H9 (cell line): ENCODE measurements at regions not wholly inside any gene's neighbourhood (a gene's known extent, or its start where the extent isn't known, plus 50 kb on each side); places are given as distances from the start of the nearest gene placed in this dataset.

Experiments
- DNase-seq: peaks from one replicate; pipeline ENCODE4 v3.0.0-alpha.2; 2017
- H2AFZ ChIP-seq: one replicate; pipeline ENCODE4 v1.6.1; 2013; ENCODE audit warnings: mild to moderate bottlenecking, low read length, control low read depth, moderate library complexity
- H2AK5ac ChIP-seq: 2 replicates; pipeline ENCODE4 v1.6.1; 2013; ENCODE audit warnings: low read length, control low read depth, mixed read lengths; ENCODE audit not compliant: insufficient read length
- H2BK120ac ChIP-seq: one replicate; pipeline ENCODE4 v1.6.1; 2013; ENCODE audit warnings: low read depth, mild to moderate bottlenecking, low read length, control low read depth, inconsistent platforms; ENCODE audit not compliant: poor library complexity, severe bottlenecking
- H2BK12ac ChIP-seq: 2 replicates; pipeline ENCODE4 v1.6.1; 2013; ENCODE audit warnings: low read length, control low read depth, mixed read lengths, low read depth; ENCODE audit not compliant: insufficient read length
- H2BK15ac ChIP-seq: 2 replicates; pipeline ENCODE4 v1.6.1; 2013; ENCODE audit warnings: low read depth, low read length, control low read depth
- H2BK20ac ChIP-seq: one replicate; pipeline ENCODE4 v1.6.1; 2013; ENCODE audit warnings: low read depth, mild to moderate bottlenecking, low read length, control low read depth, inconsistent platforms; ENCODE audit not compliant: poor library complexity, severe bottlenecking
- H2BK5ac ChIP-seq: 2 replicates; pipeline ENCODE4 v1.6.1; 2013; ENCODE audit warnings: low read length, control low read depth, mixed read lengths; ENCODE audit not compliant: insufficient read length
- H3K14ac ChIP-seq: 2 replicates; pipeline ENCODE4 v1.6.1; 2013; ENCODE audit warnings: low read length, control low read depth; ENCODE audit not compliant: insufficient read depth
- H3K18ac ChIP-seq: 2 replicates; pipeline ENCODE4 v1.6.1; 2013; ENCODE audit warnings: low read depth, mild to moderate bottlenecking, mixed read lengths, low read length, control low read depth; ENCODE audit not compliant: insufficient read length
- H3K23ac ChIP-seq: 2 replicates; pipeline ENCODE4 v1.6.1; 2013; ENCODE audit warnings: low read length, control low read depth, mixed read lengths, low read depth; ENCODE audit not compliant: insufficient read length
- H3K23me2 ChIP-seq: 2 replicates; pipeline ENCODE4 v1.6.1; 2013; ENCODE audit warnings: low read depth, mild to moderate bottlenecking, mixed read lengths, low read length, control low read depth; ENCODE audit not compliant: insufficient read length, poor library complexity, severe bottlenecking
- H3K27ac ChIP-seq: 2 replicates; pipeline ENCODE4 v1.5.1; 2013; ENCODE audit warnings: low read length, control low read depth, mixed read lengths, low read depth; ENCODE audit not compliant: insufficient read length
- H3K27me3 ChIP-seq: 2 replicates; pipeline ENCODE4 v1.6.1; 2013; ENCODE audit warnings: low read length, control low read depth, inconsistent platforms; ENCODE audit not compliant: insufficient read depth
- H3K4ac ChIP-seq: 2 replicates; pipeline ENCODE4 v1.6.1; 2013; ENCODE audit warnings: low read depth, mild to moderate bottlenecking, control low read depth, inconsistent platforms, low read length, moderate library complexity
- H3K4me1 ChIP-seq: 2 replicates; pipeline ENCODE4 v1.6.1; 2013; ENCODE audit warnings: low read length, control low read depth, inconsistent platforms; ENCODE audit not compliant: insufficient read depth
- H3K4me2 ChIP-seq: 2 replicates; pipeline ENCODE4 v1.6.1; 2013; ENCODE audit warnings: low read length, control low read depth, mixed read lengths; ENCODE audit not compliant: insufficient read length, insufficient read depth
- H3K56ac ChIP-seq: 2 replicates; pipeline ENCODE4 v1.6.1; 2013; ENCODE audit warnings: low read depth, mild to moderate bottlenecking, mixed read lengths, low read length, control low read depth; ENCODE audit not compliant: insufficient read length
- H3K79me1 ChIP-seq: 2 replicates; pipeline ENCODE4 v1.6.1; 2013; ENCODE audit warnings: low read depth, mild to moderate bottlenecking, moderate library complexity, low read length, control low read depth, inconsistent platforms; ENCODE audit not compliant: insufficient read depth, poor library complexity, severe bottlenecking
- H3K79me2 ChIP-seq: 2 replicates; pipeline ENCODE4 v1.6.1; 2013; ENCODE audit warnings: low read length, control low read depth, inconsistent platforms; ENCODE audit not compliant: insufficient read depth
- H3K9ac ChIP-seq: 2 replicates; pipeline ENCODE4 v1.6.1; 2013; ENCODE audit warnings: low read length, control low read depth, mixed read lengths; ENCODE audit not compliant: insufficient read length; ENCODE audit errors: extremely low read depth
- H3K9me3 ChIP-seq: one replicate; pipeline ENCODE4 v1.6.1; 2013; ENCODE audit warnings: low read depth, low read length, inconsistent platforms; ENCODE audit not compliant: control insufficient read depth
- H3T11ph ChIP-seq: one replicate; pipeline ENCODE4 v1.6.1; 2013; ENCODE audit warnings: mild to moderate bottlenecking, low read length, control low read depth, inconsistent platforms
- H4K20me1 ChIP-seq: one replicate; pipeline ENCODE4 v1.6.1; 2013; ENCODE audit not compliant: control insufficient read depth, insufficient read length, insufficient read depth
- H4K5ac ChIP-seq: 2 replicates; pipeline ENCODE4 v1.6.1; 2013; ENCODE audit warnings: low read depth, mild to moderate bottlenecking, mixed read lengths, low read length, control low read depth; ENCODE audit not compliant: insufficient read length
- H4K8ac ChIP-seq: replicated peaks from 2 replicates; pipeline ENCODE4 v1.6.1; 2013; ENCODE audit warnings: low read length, control low read depth, mixed read lengths, low read depth; ENCODE audit not compliant: insufficient read length
- H4K91ac ChIP-seq: 2 replicates; pipeline ENCODE4 v1.6.1; 2013; ENCODE audit warnings: low read depth, mild to moderate bottlenecking, moderate library complexity, mixed read lengths, low read length, control low read depth; ENCODE audit not compliant: insufficient read length
- H3K27ac Mint-ChIP-seq, 3 experiments: 2 replicates in 2 of 3; 3 replicates in 1 of 3; pipeline ENCODE4 v1.8.0; 2020 to 2021; ENCODE audit warnings: mixed read lengths in 3 of 3, mild to moderate bottlenecking in 1 of 3, moderate library complexity in 1 of 3
- H3K27me3 Mint-ChIP-seq: 2 replicates; pipeline ENCODE4 v1.8.0; 2021; ENCODE audit warnings: low read depth, mild to moderate bottlenecking, moderate library complexity, mixed read lengths
- H3K36me3 Mint-ChIP-seq, 3 experiments: 2 replicates in 2 of 3; 3 replicates in 1 of 3; pipeline ENCODE4 v1.8.0; 2020 to 2021; ENCODE audit warnings: low read depth in 3 of 3, mixed read lengths in 3 of 3; ENCODE audit not compliant: insufficient read depth in 1 of 3
- H3K4me1 Mint-ChIP-seq, 2 experiments: 2 replicates each; pipeline ENCODE4 v1.8.0; 2020; ENCODE audit warnings: mixed read lengths in 2 of 2
- H3K4me3 Mint-ChIP-seq, 2 experiments: 2 replicates in 1 of 2; 3 replicates in 1 of 2; pipeline ENCODE4 v1.8.0; 2020 to 2021; ENCODE audit warnings: mild to moderate bottlenecking in 2 of 2, mixed read lengths in 2 of 2, moderate library complexity in 1 of 2
- H3K9me3 Mint-ChIP-seq, 2 experiments: 2 replicates in 1 of 2; 3 replicates in 1 of 2; pipeline ENCODE4 v1.8.0; 2020; ENCODE audit warnings: mild to moderate bottlenecking in 2 of 2, mixed read lengths in 2 of 2, moderate library complexity in 1 of 2
- WGBS: extraction: QIAGEN DNeasy Blood & Tissue Kit; methylation state at CpG from one replicate; pipeline ENCODE4 v1.1.7; 2013; ENCODE audit warnings: missing lambda C conversion rate, low lambda C conversion rate, mixed read lengths; ENCODE audit not compliant: insufficient read length; ENCODE audit errors: extremely low coverage; 5-methylcytosine and 5-hydroxymethylcytosine counted together
- TF ChIP-seq, protein P1 (sequence below): fragments of 200-600 bp; sonication (generic); conservative IDR thresholded peaks from 3 replicates; pipeline ENCODE4 v1.8.0; 2021; ENCODE audit warnings: antibody characterized with exemption, mild to moderate bottlenecking

DNA sequence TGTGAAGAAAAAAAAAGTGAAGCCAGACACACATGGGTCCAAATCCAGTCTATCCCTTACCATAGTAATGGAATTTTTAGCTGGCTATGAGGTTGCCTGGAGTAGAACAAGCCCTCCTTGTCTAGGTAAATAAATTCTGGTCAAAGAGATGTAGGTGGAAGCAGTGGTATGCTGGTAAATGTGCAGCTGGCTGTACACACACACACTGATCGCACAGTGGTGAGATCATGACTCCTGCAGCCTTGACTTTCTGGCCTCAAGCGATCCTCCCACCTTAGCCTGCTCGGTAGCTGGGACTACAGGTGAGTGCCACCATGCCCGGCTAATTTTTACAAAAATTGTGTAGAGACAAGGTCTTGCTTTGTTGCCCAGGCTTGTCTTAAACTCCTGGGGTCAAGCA is 90.5 kb upstream of the FBXO11 start:
- TF ChIP-seq, protein P1, sequence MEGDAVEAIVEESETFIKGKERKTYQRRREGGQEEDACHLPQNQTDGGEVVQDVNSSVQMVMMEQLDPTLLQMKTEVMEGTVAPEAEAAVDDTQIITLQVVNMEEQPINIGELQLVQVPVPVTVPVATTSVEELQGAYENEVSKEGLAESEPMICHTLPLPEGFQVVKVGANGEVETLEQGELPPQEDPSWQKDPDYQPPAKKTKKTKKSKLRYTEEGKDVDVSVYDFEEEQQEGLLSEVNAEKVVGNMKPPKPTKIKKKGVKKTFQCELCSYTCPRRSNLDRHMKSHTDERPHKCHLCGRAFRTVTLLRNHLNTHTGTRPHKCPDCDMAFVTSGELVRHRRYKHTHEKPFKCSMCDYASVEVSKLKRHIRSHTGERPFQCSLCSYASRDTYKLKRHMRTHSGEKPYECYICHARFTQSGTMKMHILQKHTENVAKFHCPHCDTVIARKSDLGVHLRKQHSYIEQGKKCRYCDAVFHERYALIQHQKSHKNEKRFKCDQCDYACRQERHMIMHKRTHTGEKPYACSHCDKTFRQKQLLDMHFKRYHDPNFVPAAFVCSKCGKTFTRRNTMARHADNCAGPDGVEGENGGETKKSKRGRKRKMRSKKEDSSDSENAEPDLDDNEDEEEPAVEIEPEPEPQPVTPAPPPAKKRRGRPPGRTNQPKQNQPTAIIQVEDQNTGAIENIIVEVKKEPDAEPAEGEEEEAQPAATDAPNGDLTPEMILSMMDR, result no peak
- H3K18ac ChIP-seq, result no peak overlapping the region
- no peak for DNase-seq
- H3K9ac ChIP-seq, result no peak overlapping the region
- no peak overlapping the region for H3K23ac ChIP-seq
- no peak overlapping the region for H3K56ac ChIP-seq
- H3K27ac Mint-ChIP-seq, result no peak overlapping the region
- H3K9me3 ChIP-seq, result no peaks in the 10 kb centered on the region
- no CpG with 5 or more reads among the region's 4 CpGs for WGBS
- no peak overlapping the region for H4K5ac ChIP-seq
- H2AK5ac ChIP-seq, result no peak overlapping the region
- no peaks in the 10 kb centered on the region for H3K4me1 Mint-ChIP-seq
- H3K23me2 ChIP-seq, result no peaks in the 10 kb centered on the region
- H4K91ac ChIP-seq, result no peak overlapping the region
- no peak overlapping the region for H2BK20ac ChIP-seq
- no peaks in the 10 kb centered on the region; the same call in 1 of the 2 replicates for H3K27me3 Mint-ChIP-seq
- no peaks in the 10 kb centered on the region for H3K4me1 ChIP-seq
- no peaks in the 10 kb centered on the region for H3K36me3 Mint-ChIP-seq
- H3K14ac ChIP-seq, result no peak overlapping the region
- H3K4ac ChIP-seq, result no peak overlapping the region
- H3T11ph ChIP-seq, result no peak overlapping the region
- no peak overlapping the region for H4K8ac ChIP-seq
- no peak overlapping the region for H2BK12ac ChIP-seq
- no peak overlapping the region for H2BK120ac ChIP-seq
- H4K20me1 ChIP-seq, result no peaks in the 10 kb centered on the region
- no peaks in the 10 kb centered on the region for H3K79me2 ChIP-seq
- no peaks in the 10 kb centered on the region for H3K9me3 Mint-ChIP-seq
- no peak overlapping the region for H3K4me3 Mint-ChIP-seq
- no peaks in the 10 kb centered on the region for H3K79me1 ChIP-seq
- no peak overlapping the region for H3K4me2 ChIP-seq
- H2BK15ac ChIP-seq, result no peak overlapping the region
- no peak overlapping the region for H2BK5ac ChIP-seq
- H3K27ac ChIP-seq, result no peak overlapping the region
- no peaks in the 10 kb centered on the region for H3K27me3 ChIP-seq
- H2AFZ ChIP-seq, result no peak overlapping the region
